BJ (cell line): ENCODE measurements at regions not wholly inside any gene's neighbourhood (a gene's known extent, or its start where the extent isn't known, plus 50 kb on each side); places are given as distances from the start of the nearest gene placed in this dataset. TPM values are rescaled to one million over a fixed set of nuclear protein-coding genes. Genes with fewer than 3 reads are reported as not detected.

Source experiments
- CTCF ChIA-PET: fragments of 350-600 bp; formaldehyde crosslinking; extraction: SDS; loops from one replicate; lab custom pipeline; 2021; ENCODE audit warnings: antibody characterized with exemption, inconsistent platforms; lab: Yijun Ruan, JAX
- POLR2A ChIA-PET: fragments of 300-600 bp; sonication (Branson Sonifier 250); formaldehyde crosslinking; extraction: SDS; loops from one replicate; lab custom pipeline; 2021; ENCODE audit warnings: antibody characterized with exemption; lab: Charles Lee
- DNase-seq: peaks from one replicate; pipeline ENCODE4 v3.0.0-alpha.2; 2011; ENCODE audit warnings: low read depth
- H3K27me3 ChIP-seq: 2 replicates; pipeline ENCODE4 v1.6.0; 2011; ENCODE audit warnings: low read length; ENCODE audit not compliant: control insufficient read depth, insufficient read depth
- H3K36me3 ChIP-seq: 2 replicates; pipeline ENCODE4 v1.5.1; 2011; ENCODE audit warnings: low read length; ENCODE audit not compliant: control insufficient read depth, insufficient read depth
- H3K4me3 ChIP-seq: 2 replicates; pipeline ENCODE4 v1.5.1; 2011; ENCODE audit warnings: low read depth, mild to moderate bottlenecking, control low read depth, low read length
- CTCF ChIP-seq: IDR thresholded peaks from 2 replicates; pipeline ENCODE4 v1.5.1; 2011; ENCODE audit warnings: low read depth, mild to moderate bottlenecking, control low read depth, inconsistent platforms, low read length, moderate library complexity; ENCODE audit not compliant: insufficient read depth
- small RNA-seq: library from RNA; depleted of rRNA; stranded (forward); fragments of <200 nt; gene quantifications from one replicate; pipeline ENCODE3, GENCODE V24; 2012; ENCODE audit warnings: low replicate concordance, low read depth; ENCODE audit not compliant: insufficient read length

GRCh38 chr18:25422230-25422629, 70.3 kb upstream of the ZNF521 start:
- no peak for DNase-seq
- CTCF ChIA-PET: no interaction called here
- Histone ChIP-seq H3K4me3 (no peak overlapping the region), H3K27me3 (no peaks in the 10 kb centered on the region), H3K36me3 (no peaks in the 10 kb centered on the region)
- POLR2A ChIA-PET: no interaction called here
- TF ChIP-seq CTCF: no peak

GRCh38 chr18:25420077-25420825, 68.3 kb upstream of the ZNF521 start:
- TF ChIP-seq CTCF: no peak
- ChIA-PET POLR2A (no interaction called here), CTCF (no interaction called here)
- Histone ChIP-seq H3K36me3 (no peaks in the 10 kb centered on the region), H3K4me3 (no peak overlapping the region), H3K27me3 (0 out of 2 replicates have a peak, but pooled peaks cover 2% of the 10 kb centered on the region)
- no peak for DNase-seq

- ChIA-PET POLR2A (no interaction called here), CTCF (no interaction called here)
- Histone ChIP-seq H3K4me3 (no peak overlapping the region), H3K36me3 (no peaks in the 10 kb centered on the region), H3K27me3 (peaks cover 2% of the 10 kb centered on the region; the same call in 1 of the 2 replicates)
- TF ChIP-seq CTCF: no peak
- no peak for DNase-seq
These were observed 64.4 kb upstream of the ZNF521 start for GRCh38 chr18:25416374-25416773.

- no peaks in the 10 kb centered on the region for H3K36me3 ChIP-seq
- H3K4me3 ChIP-seq: no peak overlapping the region
- ChIA-PET POLR2A (no interaction called here), CTCF (no interaction called here)
- no peak for TF ChIP-seq CTCF
- H3K27me3 ChIP-seq: no peaks in the 10 kb centered on the region; the same call in 1 of the 2 replicates
- no peak for DNase-seq
These were observed 58.0 kb upstream of the ZNF521 start for GRCh38 chr18:25409971-25410370.

- no peak for DNase-seq
- CTCF ChIA-PET: no interaction called here
- Histone ChIP-seq H3K4me3 (no peak overlapping the region), H3K36me3 (no peaks in the 10 kb centered on the region), H3K27me3 (no peaks in the 10 kb centered on the region)
- POLR2A ChIA-PET: no interaction called here
- TF ChIP-seq CTCF: no peak
These were observed 56.3 kb upstream of the ZNF521 start for GRCh38 chr18:25408293-25408692.

Small RNAs in the stretch of these regions (small RNA-seq; reads per million reads assigned to genes)
- not detected for gene AC027229.1
- not detected for gene RN7SL97P
